HCT116 (cell line): ENCODE measurements at regions not wholly inside any gene's neighbourhood (a gene's known extent, or its start where the extent isn't known, plus 50 kb on each side); places are given as distances from the start of the nearest gene placed in this dataset.

ENCODE experiments used
- ATAC-seq: fragments of 200-7000 bp; cut with Tn5 transposase; 2 replicates; pipeline ENCODE4 v1.9.1; 2020; ENCODE audit warnings: mild to moderate bottlenecking, moderate library complexity
- BruUV-seq: library from RNA; stranded (reverse); fragments of 400-500 nt; replicated peaks from 2 replicates; lab custom pipeline; 2021; lab: Mats Ljungman, UMichigan
- CTCF ChIA-PET: fragments of 300-600 bp; sonication (Branson Sonifier 250); formaldehyde crosslinking; loops from one replicate; lab custom pipeline; 2021; ENCODE audit warnings: antibody characterized with exemption; lab: Charles Lee
- POLR2A ChIA-PET: fragments of 300-600, 350-600 bp; sonication (Branson Sonifier 250); formaldehyde crosslinking; loops from one replicate; lab custom pipeline; 2021; ENCODE audit warnings: antibody characterized with exemption; lab: Charles Lee
- RAD21 ChIA-PET, 2 experiments: fragments of 300-600 bp; sonication (Branson Sonifier 250); formaldehyde crosslinking; loops; one replicate each; lab custom pipeline; 2023; ENCODE audit warnings: low total read pairs in 2 of 2; ENCODE audit not compliant: uncharacterized antibody in 2 of 2, unreplicated experiment in 2 of 2, low non-redundant PET in 1 of 2; lab: Charles Lee
- DNase-seq: peaks from one replicate; pipeline ENCODE4 v3.0.0-alpha.2; 2010; ENCODE audit warnings: low read depth, low spot score
- H2AFZ ChIP-seq: fragments of 200-600 bp; shearing (Covaris generic), sonication (generic); 2 replicates; pipeline ENCODE4 v1.6.1; 2017; ENCODE audit warnings: low read depth, mixed run types, mixed read lengths, antibody characterized with exemption, low read length; ENCODE audit not compliant: poor library complexity, severe bottlenecking
- H3K27ac ChIP-seq: 2 replicates; pipeline ENCODE4 v1.5.1; 2012; ENCODE audit warnings: low read depth, low read length
- H3K27me3 ChIP-seq: fragments of 200-600 bp; sonication (generic); 2 replicates; pipeline ENCODE4 v1.6.1; 2016; ENCODE audit warnings: mixed run types, low read length, mixed read lengths; ENCODE audit not compliant: insufficient read depth
- H3K36me3 ChIP-seq, 2 experiments: fragments of 200-500 bp in 1 of 2; fragments of 200-600 bp in 1 of 2; sonication (Bioruptor generic) in 1 of 2; sonication (generic) in 1 of 2; 2 replicates each; pipeline versions ENCODE4 v1.5.1 to v1.6.1; 2014 to 2016; ENCODE audit warnings: low read length in 2 of 2, inconsistent platforms in 1 of 2, mixed read lengths in 1 of 2, mixed run types in 1 of 2; ENCODE audit not compliant: insufficient read depth in 2 of 2, control insufficient read depth in 1 of 2
- H3K4me1 ChIP-seq, 2 experiments: fragments of 200-600 bp in 1 of 2; sonication (generic) in 1 of 2; 2 replicates each; pipeline versions ENCODE4 v1.5.1 to v1.6.1; 2012 to 2017; ENCODE audit warnings: low read length in 2 of 2, inconsistent platforms in 1 of 2, mild to moderate bottlenecking in 1 of 2, mixed read lengths in 1 of 2, mixed run types in 1 of 2, moderate library complexity in 1 of 2; ENCODE audit not compliant: insufficient read depth in 2 of 2, control insufficient read depth in 1 of 2
- H3K4me2 ChIP-seq: fragments of 200-600 bp; sonication (generic); 2 replicates; pipeline ENCODE4 v1.6.1; 2017; ENCODE audit warnings: mixed run types, low read length, mixed read lengths
- H3K4me3 ChIP-seq, 2 experiments: fragments of 200-600 bp in 1 of 2; sonication (generic) in 1 of 2; replicated peaks in 1 of 2; 2 replicates each; pipeline ENCODE4 v1.5.1; 2011 to 2016; ENCODE audit warnings: low read length in 2 of 2, control low read depth in 1 of 2, low read depth in 1 of 2, mild to moderate bottlenecking in 1 of 2, mixed read lengths in 1 of 2, mixed run types in 1 of 2
- H3K79me2 ChIP-seq: fragments of 200-600 bp; sonication (generic); 2 replicates; pipeline ENCODE4 v1.6.1; 2017; ENCODE audit warnings: mild to moderate bottlenecking, mixed run types, low read length, moderate library complexity, mixed read lengths; ENCODE audit not compliant: insufficient read depth
- H3K9ac ChIP-seq: fragments of 200-600 bp; sonication (generic); 2 replicates; pipeline ENCODE4 v1.6.1; 2016; ENCODE audit warnings: low read length, mixed read lengths
- H3K9me2 ChIP-seq: fragments of 200-600 bp; sonication (generic), shearing (Covaris generic); 2 replicates; pipeline ENCODE4 v1.6.1; 2017; ENCODE audit warnings: mixed run types, mild to moderate bottlenecking, moderate library complexity; ENCODE audit not compliant: insufficient read depth
- H3K9me3 ChIP-seq, 2 experiments: fragments of 200-500 bp in 1 of 2; fragments of 200-600 bp in 1 of 2; sonication (Bioruptor generic) in 1 of 2; sonication (generic) in 1 of 2; 2 replicates each; pipeline ENCODE4 v1.6.1; 2014 to 2017; ENCODE audit warnings: low read length in 2 of 2, mixed read lengths in 2 of 2, inconsistent platforms in 1 of 2, low read depth in 1 of 2, mild to moderate bottlenecking in 1 of 2, mixed run types in 1 of 2, moderate library complexity in 1 of 2; ENCODE audit not compliant: control insufficient read depth in 1 of 2, insufficient read depth in 1 of 2
- H4K20me1 ChIP-seq: fragments of 200-600 bp; sonication (generic), shearing (Covaris generic); 2 replicates; pipeline ENCODE4 v1.6.1; 2017; ENCODE audit warnings: mixed run types, mild to moderate bottlenecking, moderate library complexity; ENCODE audit not compliant: insufficient read depth
- CBX3 ChIP-seq: IDR thresholded peaks from 2 replicates; pipeline ENCODE4 v1.6.1; 2012; ENCODE audit warnings: low read depth
- CEBPB ChIP-seq: IDR thresholded peaks from 2 replicates; pipeline ENCODE4 v1.6.1; 2012; ENCODE audit warnings: low read depth
- CTCF ChIP-seq, 3 experiments: fragments of 200-600 bp in 1 of 3; sonication (generic) in 1 of 3; IDR thresholded peaks in 2 of 3; conservative IDR thresholded peaks in 1 of 3; 2 replicates each; pipeline ENCODE4 v1.5.1; 2012 to 2017; ENCODE audit warnings: low read depth in 2 of 3, low read length in 2 of 3, antibody characterized with exemption in 1 of 3, borderline replicate concordance in 1 of 3, control low read depth in 1 of 3, mild to moderate bottlenecking in 1 of 3, mixed read lengths in 1 of 3, mixed run types in 1 of 3, moderate library complexity in 1 of 3; ENCODE audit not compliant: insufficient read depth in 1 of 3
- ELF1 ChIP-seq: IDR thresholded peaks from 2 replicates; pipeline ENCODE4 v1.6.1; 2012; ENCODE audit warnings: low read depth, borderline replicate concordance
- EZH2phosphoT487 ChIP-seq: fragments of 200-600 bp; IDR thresholded peaks from 2 replicates; pipeline ENCODE4 v1.6.1; 2018; ENCODE audit warnings: antibody characterized with exemption, borderline replicate concordance
- FOSL1 ChIP-seq: IDR thresholded peaks from 2 replicates; pipeline ENCODE4 v1.6.1; 2012; ENCODE audit warnings: low read depth
- JUND ChIP-seq: IDR thresholded peaks from 2 replicates; pipeline ENCODE4 v1.6.1; 2012
- RAD21 ChIP-seq: IDR thresholded peaks from 2 replicates; pipeline ENCODE4 v1.6.1; 2012; ENCODE audit warnings: low read depth, mild to moderate bottlenecking
- SRF ChIP-seq: IDR thresholded peaks from 2 replicates; pipeline ENCODE4 v1.6.1; 2012; ENCODE audit warnings: low read depth
- YY1 ChIP-seq: IDR thresholded peaks from 2 replicates; pipeline ENCODE4 v1.6.1; 2011; ENCODE audit warnings: low read length, low read depth, moderate library complexity, mild to moderate bottlenecking; ENCODE audit not compliant: insufficient replicate concordance; ENCODE audit errors: extremely low read depth
- ZFX ChIP-seq: fragments of 450-650 bp; IDR thresholded peaks from 2 replicates; pipeline ENCODE4 v1.6.1; 2017
- ZNF274 ChIP-seq: fragments of 200-500 bp; sonication (Bioruptor generic); IDR thresholded peaks from 2 replicates; pipeline ENCODE4 v1.6.1; 2014; ENCODE audit warnings: mild to moderate bottlenecking, low read depth, low read length, inconsistent platforms
- intact Hi-C: fragments of 100-400 bp; cut with micrococcal nuclease; formaldehyde crosslinking; loops from 2 replicates; pipeline ENCODE4 v1.10.0; 2022
- TF ChIP-seq, protein P1 (sequence below): IDR thresholded peaks from 2 replicates; pipeline ENCODE4 v1.6.1; 2012
- TF ChIP-seq, protein P2 (sequence below): IDR thresholded peaks from 2 replicates; pipeline ENCODE4 v1.6.1; 2011; ENCODE audit warnings: mild to moderate bottlenecking, low read length, moderate library complexity; ENCODE audit not compliant: insufficient replicate concordance; ENCODE audit errors: extremely low read depth

- Histone ChIP-seq H3K9me2 (no peaks in the 10 kb centered on the region), H2AFZ (no peak overlapping the region), H3K9me3 (no peaks in the 10 kb centered on the region), H3K27me3 (no peaks in the 10 kb centered on the region)
- TF ChIP-seq, protein P1, sequence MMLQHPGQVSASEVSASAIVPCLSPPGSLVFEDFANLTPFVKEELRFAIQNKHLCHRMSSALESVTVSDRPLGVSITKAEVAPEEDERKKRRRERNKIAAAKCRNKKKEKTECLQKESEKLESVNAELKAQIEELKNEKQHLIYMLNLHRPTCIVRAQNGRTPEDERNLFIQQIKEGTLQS: no peak
- TF ChIP-seq, all 23 proteins: peak for 0
- BruUV-seq: no TSS peak
- no peak overlapping the region for H3K4me3 ChIP-seq
- ATAC-seq (no peak), DNase-seq (no peak)
- H3K36me3 ChIP-seq: no peaks in the 10 kb centered on the region
- no peak overlapping the region for H3K9ac ChIP-seq
- ChIA-PET RAD21 (no interaction called here), POLR2A (no interaction called here), CTCF (no interaction called here)
- intact Hi-C loops: no loop called here
- H3K79me2 ChIP-seq: no peaks in the 10 kb centered on the region
- no peak overlapping the region for H3K4me2 ChIP-seq
- H4K20me1 ChIP-seq: no peaks in the 10 kb centered on the region
- no peak overlapping the region for H3K27ac ChIP-seq
- no peaks in the 10 kb centered on the region for H3K4me1 ChIP-seq
Measured at GRCh38 chr3:6655275-6655674, 205.6 kb upstream of the GRM7 start.

- no peaks in the 10 kb centered on the region for H3K9me3 ChIP-seq
- TF ChIP-seq SRF (no peak), YY1 (no peak), CBX3 (no peak), ZFX (no peak), ELF1 (no peak), ZNF274 (no peak), FOSL1 (no peak), CTCF (IDR thresholded peaks at IDR 0.05 in 2 of 3, conservative IDR thresholded peaks at IDR 0.05 in 1 of 3; ENCODE audit: borderline replicate concordance in 1 of 3, insufficient read depth in 1 of 3, low read depth in 2 of 3, low read length in 2 of 3) (no peak), JUND (no peak), CEBPB (no peak), RAD21 (no peak), EZH2phosphoT487 (no peak)
- TF ChIP-seq, protein P1: no peak
- TF ChIP-seq, protein P2, sequence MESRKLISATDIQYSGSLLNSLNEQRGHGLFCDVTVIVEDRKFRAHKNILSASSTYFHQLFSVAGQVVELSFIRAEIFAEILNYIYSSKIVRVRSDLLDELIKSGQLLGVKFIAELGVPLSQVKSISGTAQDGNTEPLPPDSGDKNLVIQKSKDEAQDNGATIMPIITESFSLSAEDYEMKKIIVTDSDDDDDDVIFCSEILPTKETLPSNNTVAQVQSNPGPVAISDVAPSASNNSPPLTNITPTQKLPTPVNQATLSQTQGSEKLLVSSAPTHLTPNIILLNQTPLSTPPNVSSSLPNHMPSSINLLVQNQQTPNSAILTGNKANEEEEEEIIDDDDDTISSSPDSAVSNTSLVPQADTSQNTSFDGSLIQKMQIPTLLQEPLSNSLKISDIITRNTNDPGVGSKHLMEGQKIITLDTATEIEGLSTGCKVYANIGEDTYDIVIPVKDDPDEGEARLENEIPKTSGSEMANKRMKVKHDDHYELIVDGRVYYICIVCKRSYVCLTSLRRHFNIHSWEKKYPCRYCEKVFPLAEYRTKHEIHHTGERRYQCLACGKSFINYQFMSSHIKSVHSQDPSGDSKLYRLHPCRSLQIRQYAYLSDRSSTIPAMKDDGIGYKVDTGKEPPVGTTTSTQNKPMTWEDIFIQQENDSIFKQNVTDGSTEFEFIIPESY: no peak
Measured at GRCh38 chr3:6657591-6657990, 203.3 kb upstream of the GRM7 start.

More at GRCh38 chr3:6657591-6657990, 203.3 kb upstream of the GRM7 start:
- Histone ChIP-seq H3K9me2 (no peaks in the 10 kb centered on the region), H3K27me3 (no peaks in the 10 kb centered on the region), H3K27ac (no peak overlapping the region), H3K36me3 (no peaks in the 10 kb centered on the region), H3K79me2 (no peaks in the 10 kb centered on the region), H3K9ac (no peak overlapping the region), H2AFZ (no peak overlapping the region), H3K4me1 (no peaks in the 10 kb centered on the region), H3K4me3 (no peak overlapping the region), H4K20me1 (no peaks in the 10 kb centered on the region), H3K4me2 (no peak overlapping the region)
- intact Hi-C loops: no loop called here
- ATAC-seq (no peak), DNase-seq (no peak)
- ChIA-PET CTCF (no interaction called here), RAD21 (no interaction called here), POLR2A (no interaction called here)
- BruUV-seq: no TSS peak
